ENCODE measurements at regions not wholly inside any gene's neighbourhood (a gene's known extent, or its start where the extent isn't known, plus 50 kb on each side); places are given as distances from the start of the nearest gene placed in this dataset.

DNA sequence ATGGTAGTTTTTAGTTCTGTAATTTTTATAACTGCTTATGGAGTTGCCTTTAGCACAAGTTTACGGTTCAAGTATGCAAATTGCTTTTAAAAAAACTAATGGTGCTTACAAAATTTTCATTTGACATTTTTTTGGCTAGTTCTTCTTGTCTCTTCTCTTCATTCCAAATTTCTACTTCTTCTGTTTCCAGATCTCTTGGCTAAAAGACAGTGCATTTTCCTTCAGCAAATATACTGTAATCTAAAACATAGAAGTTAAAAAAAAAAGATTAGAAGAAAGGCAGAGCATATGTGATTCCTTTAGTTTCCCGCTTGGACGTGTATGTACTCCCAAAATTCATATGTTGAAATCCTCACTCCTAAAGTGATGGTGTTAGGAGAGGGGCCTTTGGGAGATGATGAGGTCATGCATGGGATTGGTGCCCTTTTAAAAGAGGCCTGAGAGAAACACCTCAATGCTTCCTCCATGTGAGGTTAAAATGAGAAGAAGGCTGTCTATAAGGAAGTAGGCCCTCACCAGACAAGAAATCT, 132.1 kb upstream of the NPY2R start:
- TF ChIP-seq, protein P1, sequence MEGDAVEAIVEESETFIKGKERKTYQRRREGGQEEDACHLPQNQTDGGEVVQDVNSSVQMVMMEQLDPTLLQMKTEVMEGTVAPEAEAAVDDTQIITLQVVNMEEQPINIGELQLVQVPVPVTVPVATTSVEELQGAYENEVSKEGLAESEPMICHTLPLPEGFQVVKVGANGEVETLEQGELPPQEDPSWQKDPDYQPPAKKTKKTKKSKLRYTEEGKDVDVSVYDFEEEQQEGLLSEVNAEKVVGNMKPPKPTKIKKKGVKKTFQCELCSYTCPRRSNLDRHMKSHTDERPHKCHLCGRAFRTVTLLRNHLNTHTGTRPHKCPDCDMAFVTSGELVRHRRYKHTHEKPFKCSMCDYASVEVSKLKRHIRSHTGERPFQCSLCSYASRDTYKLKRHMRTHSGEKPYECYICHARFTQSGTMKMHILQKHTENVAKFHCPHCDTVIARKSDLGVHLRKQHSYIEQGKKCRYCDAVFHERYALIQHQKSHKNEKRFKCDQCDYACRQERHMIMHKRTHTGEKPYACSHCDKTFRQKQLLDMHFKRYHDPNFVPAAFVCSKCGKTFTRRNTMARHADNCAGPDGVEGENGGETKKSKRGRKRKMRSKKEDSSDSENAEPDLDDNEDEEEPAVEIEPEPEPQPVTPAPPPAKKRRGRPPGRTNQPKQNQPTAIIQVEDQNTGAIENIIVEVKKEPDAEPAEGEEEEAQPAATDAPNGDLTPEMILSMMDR (IDR thresholded peaks at IDR 0.05) = no peak
- no peak for TF ChIP-seq EZH2phosphoT487 (IDR thresholded peaks at IDR 0.05)
